ENCODE measurements at regions not wholly inside any gene's neighbourhood (a gene's known extent, or its start where the extent isn't known, plus 50 kb on each side); places are given as distances from the start of the nearest gene placed in this dataset.

DNA sequence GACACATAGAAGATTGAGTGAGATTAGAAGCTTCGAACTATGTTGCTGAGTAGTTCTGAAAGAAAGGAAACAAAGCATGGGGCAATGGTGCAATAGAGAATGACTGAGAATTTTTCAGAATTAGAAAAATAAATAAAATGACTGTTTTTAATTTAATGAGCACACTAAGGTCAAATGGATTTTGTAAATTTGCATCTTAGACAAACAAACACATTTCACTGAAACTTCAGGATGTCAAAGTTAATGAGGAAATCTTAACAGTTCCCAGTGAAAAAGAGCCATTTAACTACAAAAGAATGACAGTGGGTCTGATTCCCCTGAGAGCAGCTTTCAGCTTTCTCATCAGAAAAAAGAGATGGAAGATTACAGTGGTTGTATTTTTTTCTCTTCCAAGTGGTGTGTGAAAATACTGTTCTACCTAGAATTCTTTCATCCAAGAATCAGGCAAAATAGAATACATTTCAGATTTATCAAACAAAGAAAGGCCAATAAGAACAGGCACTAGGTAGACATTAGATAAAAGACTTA is 591.9 kb downstream of the SEMA5A start:
- no peaks in the 10 kb centered on the region for H3K4me1 Mint-ChIP-seq (ENCODE audit: low read depth, unreplicated experiment)
- no TSS peak for BruUV-seq (replicated peaks)
- no peak for DNase-seq
- H3K4me3 Mint-ChIP-seq (ENCODE audit: low read depth, unreplicated experiment) = no peak overlapping the region
- no peak overlapping the region for H3K27ac Mint-ChIP-seq (ENCODE audit: unreplicated experiment)
- CTCF ChIA-PET = no interaction called here
- intact Hi-C loops (cut with micrococcal nuclease; ENCODE audit: unreplicated experiment) = no loop called here
- peaks cover 16% of the 10 kb centered on the region for H3K9me3 Mint-ChIP-seq (ENCODE audit: low read depth, unreplicated experiment)
- no peaks in the 10 kb centered on the region for H3K27me3 Mint-ChIP-seq (ENCODE audit: unreplicated experiment)
- H3K36me3 Mint-ChIP-seq (ENCODE audit: insufficient read depth, unreplicated experiment) = no peaks in the 10 kb centered on the region
- no peak for TF ChIP-seq CTCF (IDR thresholded peaks at IDR 0.05; ENCODE audit: unreplicated experiment)

DNA sequence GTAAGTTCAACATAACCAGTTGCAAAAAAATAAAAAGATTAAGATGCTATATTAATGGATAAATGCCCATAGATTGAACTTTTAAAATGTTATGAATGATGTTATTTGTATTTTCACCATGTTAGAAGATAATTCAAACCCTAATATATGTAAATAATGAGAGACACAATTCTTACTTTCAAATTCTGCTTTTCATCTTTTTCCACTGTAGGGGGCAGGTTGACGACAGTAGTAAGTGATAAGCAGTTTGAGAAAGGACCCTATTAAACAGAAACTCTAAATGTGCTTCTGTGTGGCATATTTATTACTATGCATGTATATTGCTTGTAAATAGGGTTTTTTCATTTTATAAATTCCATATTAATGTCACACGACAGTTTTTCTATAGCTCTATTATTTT is 591.1 kb downstream of the SEMA5A start:
- no peak overlapping the region for H3K27ac Mint-ChIP-seq (ENCODE audit: unreplicated experiment)
- DNase-seq = no peak
- peaks cover 16% of the 10 kb centered on the region for H3K9me3 Mint-ChIP-seq (ENCODE audit: low read depth, unreplicated experiment)
- no peak for TF ChIP-seq CTCF (IDR thresholded peaks at IDR 0.05; ENCODE audit: unreplicated experiment)
- H3K4me1 Mint-ChIP-seq (ENCODE audit: low read depth, unreplicated experiment) = no peaks in the 10 kb centered on the region
- H3K4me3 Mint-ChIP-seq (ENCODE audit: low read depth, unreplicated experiment) = no peak overlapping the region
- intact Hi-C loops (cut with micrococcal nuclease; ENCODE audit: unreplicated experiment) = no loop called here
- H3K27me3 Mint-ChIP-seq (ENCODE audit: unreplicated experiment) = no peaks in the 10 kb centered on the region
- BruUV-seq (replicated peaks) = no TSS peak
- H3K36me3 Mint-ChIP-seq (ENCODE audit: insufficient read depth, unreplicated experiment) = no peaks in the 10 kb centered on the region
- CTCF ChIA-PET = no interaction called here

- no TSS peak for BruUV-seq (replicated peaks)
- no peak for DNase-seq
- Mint-ChIP-seq H3K4me3 (ENCODE audit: low read depth, unreplicated experiment) (no peak overlapping the region), H3K27ac (ENCODE audit: unreplicated experiment) (no peak overlapping the region), H3K36me3 (ENCODE audit: insufficient read depth, unreplicated experiment) (no peaks in the 10 kb centered on the region), H3K27me3 (ENCODE audit: unreplicated experiment) (no peaks in the 10 kb centered on the region), H3K9me3 (ENCODE audit: low read depth, unreplicated experiment) (peaks cover 19% of the 10 kb centered on the region), H3K4me1 (ENCODE audit: low read depth, unreplicated experiment) (no peaks in the 10 kb centered on the region)
- CTCF ChIA-PET = no interaction called here
- TF ChIP-seq CTCF (IDR thresholded peaks at IDR 0.05; ENCODE audit: unreplicated experiment) = no peak
- intact Hi-C loops (cut with micrococcal nuclease; ENCODE audit: unreplicated experiment) = no loop called here
Measured at GRCh38 chr5:8956659-8957058, 589.2 kb downstream of the SEMA5A start.

DNA sequence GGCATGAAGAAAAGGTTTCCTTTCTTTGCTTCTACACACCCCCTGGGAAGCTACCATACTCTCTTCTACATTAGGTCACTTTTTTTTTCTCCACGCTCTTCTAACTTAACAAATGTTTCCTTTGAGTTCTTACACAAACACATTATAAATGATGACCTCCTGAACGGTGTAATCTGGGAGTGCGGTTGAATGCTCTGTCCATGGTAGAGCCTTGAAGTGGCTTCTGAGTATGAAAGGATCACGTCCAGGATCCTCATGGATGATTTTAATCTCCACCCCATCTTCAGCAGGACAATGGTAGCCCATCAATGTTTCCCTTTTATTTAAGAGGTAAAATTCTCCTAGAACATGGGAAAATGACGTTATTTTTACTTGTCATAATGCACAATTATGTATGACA is 587.3 kb downstream of the SEMA5A start:
- H3K27ac Mint-ChIP-seq (ENCODE audit: unreplicated experiment) = no peak overlapping the region
- H3K9me3 Mint-ChIP-seq (ENCODE audit: low read depth, unreplicated experiment) = peaks cover 13% of the 10 kb centered on the region
- no TSS peak for BruUV-seq (replicated peaks)
- intact Hi-C loops (cut with micrococcal nuclease; ENCODE audit: unreplicated experiment) = no loop called here
- H3K27me3 Mint-ChIP-seq (ENCODE audit: unreplicated experiment) = no peaks in the 10 kb centered on the region
- no peaks in the 10 kb centered on the region for H3K36me3 Mint-ChIP-seq (ENCODE audit: insufficient read depth, unreplicated experiment)
- no peaks in the 10 kb centered on the region for H3K4me1 Mint-ChIP-seq (ENCODE audit: low read depth, unreplicated experiment)
- H3K4me3 Mint-ChIP-seq (ENCODE audit: low read depth, unreplicated experiment) = no peak overlapping the region
- TF ChIP-seq CTCF (IDR thresholded peaks at IDR 0.05; ENCODE audit: unreplicated experiment) = no peak
- no peak for DNase-seq
- CTCF ChIA-PET = no interaction called here
